Mesenchymal stem cell (in vitro differentiated cells and primary cell): ENCODE measurements at regions not wholly inside any gene's neighbourhood (a gene's known extent, or its start where the extent isn't known, plus 50 kb on each side); places are given as distances from the start of the nearest gene placed in this dataset.

Experiments used
- DNase-seq: peaks from one replicate; pipeline ENCODE4 v3.0.0-alpha.2; 2013
- H2AFZ ChIP-seq: one replicate; pipeline ENCODE4 v1.6.1; 2013; ENCODE audit warnings: low read depth, mild to moderate bottlenecking, control low read depth, inconsistent platforms, low read length, moderate library complexity
- H2AK5ac ChIP-seq: 2 replicates; pipeline ENCODE4 v1.6.1; 2013; ENCODE audit warnings: low read length, moderate library complexity, mild to moderate bottlenecking, inconsistent platforms; ENCODE audit not compliant: severe bottlenecking
- H2BK120ac ChIP-seq: one replicate; pipeline ENCODE4 v1.6.1; 2013; ENCODE audit warnings: low read depth, mild to moderate bottlenecking, inconsistent platforms, low read length, moderate library complexity
- H2BK12ac ChIP-seq, 2 experiments: one replicate each; pipeline ENCODE4 v1.6.1; 2013; ENCODE audit warnings: inconsistent platforms in 2 of 2, low read length in 2 of 2, mild to moderate bottlenecking in 2 of 2, moderate library complexity in 2 of 2, control low read depth in 1 of 2
- H2BK15ac ChIP-seq: one replicate; pipeline ENCODE4 v1.6.1; 2013; ENCODE audit warnings: mild to moderate bottlenecking, low read depth, inconsistent platforms; ENCODE audit not compliant: poor library complexity, severe bottlenecking
- H2BK5ac ChIP-seq: 2 replicates; pipeline ENCODE4 v1.6.1; 2013; ENCODE audit warnings: low read depth, mild to moderate bottlenecking, low read length, control low read depth, inconsistent platforms; ENCODE audit not compliant: poor library complexity, severe bottlenecking
- H3K14ac ChIP-seq, 2 experiments: one replicate each; pipeline ENCODE4 v1.6.1; 2013; ENCODE audit warnings: inconsistent platforms in 2 of 2, low read length in 2 of 2, control low read depth in 1 of 2, mild to moderate bottlenecking in 1 of 2, moderate library complexity in 1 of 2
- H3K18ac ChIP-seq, 2 experiments: one replicate each; pipeline ENCODE4 v1.6.1; 2013; ENCODE audit warnings: inconsistent platforms in 2 of 2, low read length in 2 of 2, control low read depth in 1 of 2, low read depth in 1 of 2, mild to moderate bottlenecking in 1 of 2
- H3K23ac ChIP-seq, 2 experiments: one replicate each; pipeline ENCODE4 v1.6.1; 2013; ENCODE audit warnings: inconsistent platforms in 2 of 2, low read length in 2 of 2, mild to moderate bottlenecking in 2 of 2, moderate library complexity in 2 of 2, control low read depth in 1 of 2
- H3K27ac ChIP-seq: 2 replicates; pipeline ENCODE4 v1.5.1; 2013; ENCODE audit warnings: mild to moderate bottlenecking, moderate library complexity, low read length, control low read depth, inconsistent platforms; ENCODE audit not compliant: poor library complexity, severe bottlenecking
- H3K27me3 ChIP-seq, 2 experiments: 2 replicates each; pipeline versions ENCODE4 v1.6.1 to v1.7.0; 2013; ENCODE audit warnings: low read length in 2 of 2, mild to moderate bottlenecking in 2 of 2, moderate library complexity in 2 of 2, control low read depth in 1 of 2, inconsistent platforms in 1 of 2; ENCODE audit not compliant: control insufficient read depth in 1 of 2, insufficient read depth in 1 of 2
- H3K36me3 ChIP-seq, 2 experiments: 2 replicates each; pipeline versions ENCODE4 v1.6.1 to v1.7.0; 2013; ENCODE audit warnings: low read length in 2 of 2, control low read depth in 1 of 2, inconsistent platforms in 1 of 2, low read depth in 1 of 2, mild to moderate bottlenecking in 1 of 2; ENCODE audit not compliant: insufficient read depth in 2 of 2, control insufficient read depth in 1 of 2
- H3K4ac ChIP-seq, 2 experiments: one replicate each; pipeline ENCODE4 v1.6.1; 2013; ENCODE audit warnings: inconsistent platforms in 2 of 2, low read length in 2 of 2, mild to moderate bottlenecking in 2 of 2, moderate library complexity in 2 of 2, control low read depth in 1 of 2, low read depth in 1 of 2
- H3K4me1 ChIP-seq: 2 replicates; pipeline ENCODE4 v1.6.1; 2013; ENCODE audit warnings: low read depth, low read length, control low read depth; ENCODE audit not compliant: control insufficient read depth, insufficient read depth
- H3K4me2 ChIP-seq: 2 replicates; pipeline ENCODE4 v1.6.1; 2013; ENCODE audit warnings: low read length, mild to moderate bottlenecking, inconsistent platforms; ENCODE audit not compliant: poor library complexity, severe bottlenecking
- H3K4me3 ChIP-seq, 2 experiments: 2 replicates each; pipeline versions ENCODE4 v1.5.1 to v1.7.0; 2013; ENCODE audit warnings: low read length in 2 of 2, mild to moderate bottlenecking in 2 of 2, control low read depth in 1 of 2, low read depth in 1 of 2; ENCODE audit not compliant: insufficient read depth in 1 of 2
- H3K79me1 ChIP-seq: replicated peaks from 2 replicates; pipeline ENCODE4 v1.6.1; 2013; ENCODE audit warnings: mild to moderate bottlenecking, control low read depth, low read length, inconsistent platforms; ENCODE audit not compliant: poor library complexity, severe bottlenecking
- H3K9ac ChIP-seq: 2 replicates; pipeline ENCODE4 v1.7.0; 2013; ENCODE audit warnings: mild to moderate bottlenecking, low read length, moderate library complexity
- H3K9me3 ChIP-seq: 2 replicates; pipeline ENCODE4 v1.7.0; 2013; ENCODE audit warnings: mild to moderate bottlenecking, low read length; ENCODE audit not compliant: control insufficient read depth
- H4K8ac ChIP-seq: one replicate; pipeline ENCODE4 v1.6.1; 2013; ENCODE audit warnings: inconsistent platforms, mild to moderate bottlenecking, low read length, moderate library complexity
- H4K91ac ChIP-seq: one replicate; pipeline ENCODE4 v1.6.1; 2013; ENCODE audit warnings: mild to moderate bottlenecking, low read length, inconsistent platforms
- WGBS: methylation state at CpG from one replicate; pipeline ENCODE4 v1.1.7; 2013; ENCODE audit warnings: mixed read lengths; 5-methylcytosine and 5-hydroxymethylcytosine counted together

GRCh38 chr13:75173457-75174356 lies 308.3 kb downstream of the TBC1D4 start:
- Histone ChIP-seq H3K4me3 (no peak overlapping the region), H2BK5ac (no peak overlapping the region), H3K36me3 (no peaks in the 10 kb centered on the region), H3K4ac (no peak overlapping the region), H4K91ac (no peak overlapping the region), H3K27me3 (no peaks in the 10 kb centered on the region), H3K14ac (no peak overlapping the region), H2AFZ (no peak overlapping the region), H3K4me2 (no peak overlapping the region), H3K4me1 (peaks cover 2% of the 10 kb centered on the region), H3K18ac (no peak overlapping the region), H2BK120ac (no peak overlapping the region), H3K79me1 (no peaks in the 10 kb centered on the region), H4K8ac (peak overlapping the region; percentile 81), H3K9ac (no peak overlapping the region), H3K9me3 (no peaks in the 10 kb centered on the region), H2BK15ac (no peak overlapping the region), H2AK5ac (no peak overlapping the region), H3K27ac (peak overlapping the region; percentile 3), H2BK12ac (no peak overlapping the region), H3K23ac (no peak overlapping the region)
- 29% methylated on average over 9 of the region's 9 CpGs for WGBS
- no peak for DNase-seq

- Histone ChIP-seq H3K79me1 (no peaks in the 10 kb centered on the region), H2BK15ac (no peak overlapping the region), H3K18ac (no peak overlapping the region), H3K4me1 (peaks cover 2% of the 10 kb centered on the region), H3K4me3 (no peak overlapping the region), H2BK120ac (no peak overlapping the region), H2AFZ (no peak overlapping the region), H3K27me3 (no peaks in the 10 kb centered on the region), H3K4ac (no peak overlapping the region), H2AK5ac (no peak overlapping the region), H2BK5ac (no peak overlapping the region), H3K9ac (no peak overlapping the region), H3K23ac (no peak overlapping the region), H3K14ac (no peak overlapping the region), H4K8ac (no peak overlapping the region), H3K27ac (no peak overlapping the region), H3K9me3 (no peaks in the 10 kb centered on the region), H4K91ac (no peak overlapping the region), H3K36me3 (no peaks in the 10 kb centered on the region), H2BK12ac (no peak overlapping the region), H3K4me2 (no peak overlapping the region)
- DNase-seq = no peak
- 92% methylated on average over 2 of the region's 3 CpGs for WGBS
Measured at GRCh38 chr13:75170311-75170710, 311.7 kb downstream of the TBC1D4 start.

GRCh38 chr13:75165543-75166230 lies 316.3 kb downstream of the TBC1D4 start:
- Histone ChIP-seq H2BK12ac (no peak overlapping the region), H2AFZ (no peak overlapping the region), H3K4me3 (no peak overlapping the region), H3K4ac (no peak overlapping the region), H2BK5ac (no peak overlapping the region), H3K27me3 (no peaks in the 10 kb centered on the region), H2BK15ac (no peak overlapping the region), H2AK5ac (no peak overlapping the region), H3K14ac (no peak overlapping the region), H3K4me1 (no peaks in the 10 kb centered on the region), H3K36me3 (no peaks in the 10 kb centered on the region), H3K4me2 (no peak overlapping the region), H3K9me3 (no peaks in the 10 kb centered on the region), H3K9ac (no peak overlapping the region), H2BK120ac (no peak overlapping the region), H3K18ac (no peak overlapping the region), H3K27ac (no peak overlapping the region), H3K79me1 (no peaks in the 10 kb centered on the region), H4K8ac (no peak overlapping the region), H4K91ac (no peak overlapping the region), H3K23ac (no peak overlapping the region)
- 90% methylated on average over 4 of the region's 4 CpGs for WGBS
- no peak for DNase-seq

GRCh38 chr13:75161804-75162203 lies 320.2 kb downstream of the TBC1D4 start:
- Histone ChIP-seq H3K23ac (no peak overlapping the region), H3K14ac (no peak overlapping the region), H2BK15ac (no peak overlapping the region), H3K36me3 (no peaks in the 10 kb centered on the region), H2BK5ac (no peak overlapping the region), H3K4ac (no peak overlapping the region), H3K79me1 (no peaks in the 10 kb centered on the region), H2BK120ac (no peak overlapping the region), H3K27me3 (no peaks in the 10 kb centered on the region), H3K9ac (no peak overlapping the region), H4K8ac (no peak overlapping the region), H2AFZ (no peak overlapping the region), H4K91ac (no peak overlapping the region), H3K9me3 (peaks cover under 1% of the 10 kb centered on the region), H2AK5ac (no peak overlapping the region), H3K4me1 (no peaks in the 10 kb centered on the region), H3K4me3 (no peak overlapping the region), H3K18ac (no peak overlapping the region), H3K27ac (no peak overlapping the region), H3K4me2 (no peak overlapping the region), H2BK12ac (no peak overlapping the region)
- DNase-seq = no peak
- 58% methylated on average over 3 of the region's 8 CpGs for WGBS
